ENCODE measurements at regions not wholly inside any gene's neighbourhood (a gene's known extent, or its start where the extent isn't known, plus 50 kb on each side); places are given as distances from the start of the nearest gene placed in this dataset.

DNA sequence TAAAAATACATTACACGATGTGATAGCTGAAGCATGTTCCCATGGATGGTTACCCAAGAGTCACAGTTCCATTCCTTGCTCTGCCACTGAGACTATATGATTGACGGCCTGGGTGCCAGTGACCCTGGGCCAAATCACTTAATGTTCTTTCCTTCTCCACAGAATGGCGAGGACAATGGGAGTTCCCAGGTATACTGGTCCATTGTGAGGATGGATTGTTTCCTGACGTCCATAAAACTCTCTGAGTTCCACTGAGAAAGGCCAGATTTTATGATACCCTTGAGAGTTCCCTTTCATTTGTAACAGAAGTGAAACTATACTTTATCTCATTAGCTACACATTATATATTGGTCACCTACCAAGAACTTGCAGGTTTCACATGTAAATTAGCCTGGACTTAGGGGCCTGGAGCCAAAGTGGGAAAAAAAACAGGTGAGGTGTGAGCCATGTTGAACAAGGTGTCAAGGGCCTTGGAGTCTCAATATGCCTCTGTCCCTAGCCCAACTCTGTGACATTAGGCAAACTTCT lies 502.2 kb upstream of the DAB1 start:
- no peak overlapping the region for H3K4me3 ChIP-seq (ENCODE audit: insufficient read depth, low read length)
- H3K4me2 ChIP-seq (ENCODE audit: insufficient read depth, low read length): no peak overlapping the region
- no peaks in the 10 kb centered on the region for H3K4me1 ChIP-seq (ENCODE audit: insufficient read depth, low read length)

DNA sequence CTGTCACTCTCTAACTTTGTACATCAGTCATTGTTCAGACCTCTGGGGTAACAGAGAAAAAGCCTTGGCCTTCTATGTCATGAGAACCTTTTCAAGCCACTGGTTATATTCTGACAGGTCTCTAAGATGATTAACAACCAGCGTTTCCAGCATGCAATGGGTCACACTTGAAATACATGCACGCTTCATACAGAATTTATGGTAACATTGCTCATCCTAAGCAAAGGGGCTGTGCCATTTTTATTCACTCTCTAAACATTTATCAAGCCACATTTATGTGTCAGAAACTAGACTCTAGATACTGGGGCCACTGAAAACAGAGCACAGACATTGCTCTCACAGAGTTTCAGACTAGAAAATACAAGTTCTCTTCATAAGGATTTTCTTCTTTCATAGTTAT lies 501.4 kb upstream of the DAB1 start:
- no peaks in the 10 kb centered on the region for H3K79me2 ChIP-seq (ENCODE audit: insufficient read depth, low read length)
- no peaks in the 10 kb centered on the region for H3K4me1 ChIP-seq (ENCODE audit: insufficient read depth, low read length)
- no peak overlapping the region for H3K4me2 ChIP-seq (ENCODE audit: insufficient read depth, low read length)
- no peaks in the 10 kb centered on the region for H4K20me1 ChIP-seq (ENCODE audit: insufficient read depth, low read length)
- H3K27ac ChIP-seq (ENCODE audit: low read depth, low read length): no peak overlapping the region
- no peaks in the 10 kb centered on the region for H3K27me3 ChIP-seq (ENCODE audit: insufficient read depth, low read length)
- TF ChIP-seq, protein P1, sequence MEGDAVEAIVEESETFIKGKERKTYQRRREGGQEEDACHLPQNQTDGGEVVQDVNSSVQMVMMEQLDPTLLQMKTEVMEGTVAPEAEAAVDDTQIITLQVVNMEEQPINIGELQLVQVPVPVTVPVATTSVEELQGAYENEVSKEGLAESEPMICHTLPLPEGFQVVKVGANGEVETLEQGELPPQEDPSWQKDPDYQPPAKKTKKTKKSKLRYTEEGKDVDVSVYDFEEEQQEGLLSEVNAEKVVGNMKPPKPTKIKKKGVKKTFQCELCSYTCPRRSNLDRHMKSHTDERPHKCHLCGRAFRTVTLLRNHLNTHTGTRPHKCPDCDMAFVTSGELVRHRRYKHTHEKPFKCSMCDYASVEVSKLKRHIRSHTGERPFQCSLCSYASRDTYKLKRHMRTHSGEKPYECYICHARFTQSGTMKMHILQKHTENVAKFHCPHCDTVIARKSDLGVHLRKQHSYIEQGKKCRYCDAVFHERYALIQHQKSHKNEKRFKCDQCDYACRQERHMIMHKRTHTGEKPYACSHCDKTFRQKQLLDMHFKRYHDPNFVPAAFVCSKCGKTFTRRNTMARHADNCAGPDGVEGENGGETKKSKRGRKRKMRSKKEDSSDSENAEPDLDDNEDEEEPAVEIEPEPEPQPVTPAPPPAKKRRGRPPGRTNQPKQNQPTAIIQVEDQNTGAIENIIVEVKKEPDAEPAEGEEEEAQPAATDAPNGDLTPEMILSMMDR (IDR thresholded peaks at IDR 0.05; ENCODE audit: extremely low read depth, low read depth, low read length): no peak
- H3K36me3 ChIP-seq (ENCODE audit: insufficient read depth, low read length): no peaks in the 10 kb centered on the region
- no peaks in the 10 kb centered on the region for H3K9me3 ChIP-seq (ENCODE audit: low read depth, low read length)
- no peak for DNase-seq (ENCODE audit: insufficient read length, low spot score, missing footprints)
- H2AFZ ChIP-seq (ENCODE audit: low read length): no peak overlapping the region
- no peak overlapping the region for H3K4me3 ChIP-seq (ENCODE audit: insufficient read depth, low read length)

More for the DNA sequence above, 502.2 kb upstream of the DAB1 start:
- H3K79me2 ChIP-seq (ENCODE audit: insufficient read depth, low read length): no peaks in the 10 kb centered on the region
- no peaks in the 10 kb centered on the region for H3K27me3 ChIP-seq (ENCODE audit: insufficient read depth, low read length)
- no peaks in the 10 kb centered on the region for H4K20me1 ChIP-seq (ENCODE audit: insufficient read depth, low read length)
- no peak overlapping the region for H3K27ac ChIP-seq (ENCODE audit: low read depth, low read length)
- H3K9me3 ChIP-seq (ENCODE audit: low read depth, low read length): no peaks in the 10 kb centered on the region
- H2AFZ ChIP-seq (ENCODE audit: low read length): no peak overlapping the region
- TF ChIP-seq, protein P1 (IDR thresholded peaks at IDR 0.05; ENCODE audit: extremely low read depth, low read depth, low read length): no peak
- no peak for DNase-seq (ENCODE audit: insufficient read length, low spot score, missing footprints)
- no peaks in the 10 kb centered on the region for H3K36me3 ChIP-seq (ENCODE audit: insufficient read depth, low read length)

DNA sequence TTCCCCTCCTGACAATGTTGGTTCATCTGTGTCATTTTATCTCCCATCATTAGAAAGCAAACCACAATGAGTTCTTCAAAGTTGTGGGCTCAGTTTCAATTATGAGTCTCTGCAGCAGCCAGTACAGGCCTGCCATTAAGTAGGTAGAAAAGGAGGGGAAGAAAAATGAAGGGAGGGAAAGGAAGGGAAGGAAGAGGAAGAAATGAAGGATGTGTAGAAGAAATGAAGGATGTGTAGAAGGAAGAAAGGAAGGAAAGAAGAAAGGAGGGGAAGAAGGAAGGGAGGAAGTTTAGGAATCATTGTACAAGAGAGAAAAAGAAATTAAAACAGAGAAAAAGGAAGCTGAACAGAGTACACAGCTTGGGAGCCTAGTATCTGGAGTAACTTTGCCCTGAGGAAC lies 498.3 kb upstream of the DAB1 start:
- no peaks in the 10 kb centered on the region for H3K9me3 ChIP-seq (ENCODE audit: low read depth, low read length)
- no peak overlapping the region for H2AFZ ChIP-seq (ENCODE audit: low read length)
- H3K79me2 ChIP-seq (ENCODE audit: insufficient read depth, low read length): no peaks in the 10 kb centered on the region
- H3K4me2 ChIP-seq (ENCODE audit: insufficient read depth, low read length): no peak overlapping the region
- no peak overlapping the region for H3K27ac ChIP-seq (ENCODE audit: low read depth, low read length)
- no peaks in the 10 kb centered on the region for H3K4me1 ChIP-seq (ENCODE audit: insufficient read depth, low read length)
- TF ChIP-seq, protein P1 (IDR thresholded peaks at IDR 0.05; ENCODE audit: extremely low read depth, low read depth, low read length): no peak
- DNase-seq (ENCODE audit: insufficient read length, low spot score, missing footprints): no peak
- no peaks in the 10 kb centered on the region for H3K36me3 ChIP-seq (ENCODE audit: insufficient read depth, low read length)
- no peaks in the 10 kb centered on the region for H4K20me1 ChIP-seq (ENCODE audit: insufficient read depth, low read length)
- no peaks in the 10 kb centered on the region for H3K27me3 ChIP-seq (ENCODE audit: insufficient read depth, low read length)
- no peak overlapping the region for H3K4me3 ChIP-seq (ENCODE audit: insufficient read depth, low read length)

DNA sequence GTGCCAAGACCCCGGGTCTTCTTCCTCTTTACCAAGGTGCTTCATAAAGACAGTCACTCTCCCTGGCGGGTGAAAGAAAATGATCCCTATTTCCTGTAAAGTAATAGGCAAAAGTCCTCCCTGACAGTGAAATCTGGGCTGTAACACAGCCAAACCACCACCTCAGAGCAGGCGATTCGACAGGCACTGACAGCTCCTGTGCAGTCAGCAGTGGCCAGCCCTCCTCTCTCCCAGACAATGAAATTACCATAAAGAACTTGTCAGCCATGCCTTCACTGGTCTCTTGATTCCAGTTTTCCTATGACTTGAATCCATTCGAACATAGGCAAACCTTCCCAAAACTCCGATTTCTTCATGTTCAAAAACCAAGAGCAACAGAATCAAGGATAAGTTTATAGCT lies 492.2 kb upstream of the DAB1 start:
- Histone ChIP-seq H3K4me3 (ENCODE audit: insufficient read depth, low read length) (no peak overlapping the region), H3K27ac (ENCODE audit: low read depth, low read length) (no peak overlapping the region), H3K36me3 (ENCODE audit: insufficient read depth, low read length) (no peaks in the 10 kb centered on the region), H3K4me2 (ENCODE audit: insufficient read depth, low read length) (no peak overlapping the region), H2AFZ (ENCODE audit: low read length) (no peak overlapping the region), H3K27me3 (ENCODE audit: insufficient read depth, low read length) (no peaks in the 10 kb centered on the region), H3K4me1 (ENCODE audit: insufficient read depth, low read length) (no peaks in the 10 kb centered on the region), H3K9me3 (ENCODE audit: low read depth, low read length) (no peaks in the 10 kb centered on the region), H3K79me2 (ENCODE audit: insufficient read depth, low read length) (no peaks in the 10 kb centered on the region), H4K20me1 (ENCODE audit: insufficient read depth, low read length) (no peaks in the 10 kb centered on the region)
- TF ChIP-seq, protein P1 (IDR thresholded peaks at IDR 0.05; ENCODE audit: extremely low read depth, low read depth, low read length): no peak
- no peak for DNase-seq (ENCODE audit: insufficient read length, low spot score, missing footprints)
